C4-2B (cell line): ENCODE measurements at regions not wholly inside any gene's neighbourhood (a gene's known extent, or its start where the extent isn't known, plus 50 kb on each side); places are given as distances from the start of the nearest gene placed in this dataset.

Experiments
- H3K27ac ChIP-seq: fragments of 450-650 bp; 2 replicates; pipeline ENCODE4 v1.5.1; 2017
- ZFX ChIP-seq: fragments of 450-650 bp; IDR thresholded peaks from 2 replicates; pipeline ENCODE4 v1.6.1; 2017
- TF ChIP-seq, protein P1 (sequence below): fragments of 450-650 bp; conservative IDR thresholded peaks from 2 replicates; pipeline ENCODE4 v1.5.1; 2017; ENCODE audit warnings: mild to moderate bottlenecking

DNA sequence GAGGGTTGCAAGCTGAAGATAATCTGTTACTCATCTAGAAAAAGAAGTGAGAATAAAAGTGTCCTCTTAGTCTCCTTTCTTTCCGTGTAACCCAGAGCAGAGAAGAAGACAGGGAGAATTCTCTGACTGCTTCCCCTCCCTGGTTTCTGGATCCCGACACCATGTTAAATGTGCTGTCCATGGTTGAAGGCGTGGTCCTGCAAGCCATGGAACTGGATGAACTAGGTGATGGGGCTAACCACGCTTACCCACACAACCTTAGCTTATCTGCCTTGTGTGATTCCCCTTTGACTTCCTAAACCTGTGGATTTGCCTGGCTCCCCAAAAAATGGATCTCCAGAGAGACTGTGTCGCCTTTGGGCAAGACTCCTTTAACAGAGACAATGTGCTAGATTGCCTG is 907.6 kb downstream of the FSTL5 start:
- no peak overlapping the region for H3K27ac ChIP-seq

DNA sequence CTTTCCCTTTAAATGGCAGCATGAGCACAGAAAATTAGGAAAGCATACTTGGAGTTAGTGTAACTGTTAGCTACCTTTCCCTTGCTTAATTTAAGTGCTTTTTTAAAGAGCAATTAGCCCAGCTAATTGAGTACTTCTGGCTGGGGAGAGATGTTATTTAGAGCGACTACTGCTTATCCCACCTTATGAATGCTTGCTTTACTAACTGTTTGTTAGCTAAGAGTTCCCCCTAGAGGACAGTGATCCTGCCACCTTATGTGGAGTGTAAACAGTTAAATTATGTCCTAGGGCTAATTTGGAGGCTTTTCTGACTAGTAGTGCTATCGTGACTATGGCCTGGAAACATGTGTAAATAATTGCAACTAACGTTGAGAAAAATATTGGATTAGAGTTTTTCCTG is 909.4 kb downstream of the FSTL5 start:
- no peak overlapping the region for H3K27ac ChIP-seq
- TF ChIP-seq ZFX = no peak
- TF ChIP-seq, protein P1, sequence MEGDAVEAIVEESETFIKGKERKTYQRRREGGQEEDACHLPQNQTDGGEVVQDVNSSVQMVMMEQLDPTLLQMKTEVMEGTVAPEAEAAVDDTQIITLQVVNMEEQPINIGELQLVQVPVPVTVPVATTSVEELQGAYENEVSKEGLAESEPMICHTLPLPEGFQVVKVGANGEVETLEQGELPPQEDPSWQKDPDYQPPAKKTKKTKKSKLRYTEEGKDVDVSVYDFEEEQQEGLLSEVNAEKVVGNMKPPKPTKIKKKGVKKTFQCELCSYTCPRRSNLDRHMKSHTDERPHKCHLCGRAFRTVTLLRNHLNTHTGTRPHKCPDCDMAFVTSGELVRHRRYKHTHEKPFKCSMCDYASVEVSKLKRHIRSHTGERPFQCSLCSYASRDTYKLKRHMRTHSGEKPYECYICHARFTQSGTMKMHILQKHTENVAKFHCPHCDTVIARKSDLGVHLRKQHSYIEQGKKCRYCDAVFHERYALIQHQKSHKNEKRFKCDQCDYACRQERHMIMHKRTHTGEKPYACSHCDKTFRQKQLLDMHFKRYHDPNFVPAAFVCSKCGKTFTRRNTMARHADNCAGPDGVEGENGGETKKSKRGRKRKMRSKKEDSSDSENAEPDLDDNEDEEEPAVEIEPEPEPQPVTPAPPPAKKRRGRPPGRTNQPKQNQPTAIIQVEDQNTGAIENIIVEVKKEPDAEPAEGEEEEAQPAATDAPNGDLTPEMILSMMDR = peak; percentile 30

More for the DNA sequence above, 907.6 kb downstream of the FSTL5 start:
- TF ChIP-seq, protein P1 = no peak
- TF ChIP-seq ZFX = no peak

DNA sequence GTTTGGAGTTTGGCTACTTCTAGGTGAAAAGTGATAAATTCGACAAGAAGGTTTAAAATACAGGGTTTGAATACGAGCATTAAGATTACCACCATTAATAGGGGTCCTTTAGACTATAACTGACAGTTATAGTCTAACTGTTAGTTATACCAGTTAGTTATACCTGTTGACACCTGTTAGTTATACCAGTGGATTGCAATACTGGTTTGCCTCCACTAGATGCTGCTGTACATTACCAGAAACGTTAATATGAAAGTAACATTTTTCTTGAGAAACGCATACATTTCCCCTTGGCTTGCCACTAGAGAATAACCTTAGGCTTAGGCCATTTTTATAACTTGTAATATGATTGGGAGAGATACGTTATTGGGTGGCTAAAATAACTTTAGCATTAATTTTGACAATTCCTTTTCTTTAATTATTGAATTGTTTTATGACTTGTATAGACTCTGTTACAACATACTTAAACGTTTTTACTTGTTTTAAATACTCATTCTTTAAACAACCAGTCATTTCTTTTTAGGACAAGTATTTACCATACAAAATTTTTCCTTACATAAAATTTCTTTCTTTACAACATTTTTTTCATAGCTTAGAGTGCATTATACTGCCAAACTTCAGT is 911.2 kb downstream of the FSTL5 start:
- H3K27ac ChIP-seq = no peak overlapping the region
- TF ChIP-seq ZFX = no peak
- TF ChIP-seq, protein P1 = peak; percentile 79

DNA sequence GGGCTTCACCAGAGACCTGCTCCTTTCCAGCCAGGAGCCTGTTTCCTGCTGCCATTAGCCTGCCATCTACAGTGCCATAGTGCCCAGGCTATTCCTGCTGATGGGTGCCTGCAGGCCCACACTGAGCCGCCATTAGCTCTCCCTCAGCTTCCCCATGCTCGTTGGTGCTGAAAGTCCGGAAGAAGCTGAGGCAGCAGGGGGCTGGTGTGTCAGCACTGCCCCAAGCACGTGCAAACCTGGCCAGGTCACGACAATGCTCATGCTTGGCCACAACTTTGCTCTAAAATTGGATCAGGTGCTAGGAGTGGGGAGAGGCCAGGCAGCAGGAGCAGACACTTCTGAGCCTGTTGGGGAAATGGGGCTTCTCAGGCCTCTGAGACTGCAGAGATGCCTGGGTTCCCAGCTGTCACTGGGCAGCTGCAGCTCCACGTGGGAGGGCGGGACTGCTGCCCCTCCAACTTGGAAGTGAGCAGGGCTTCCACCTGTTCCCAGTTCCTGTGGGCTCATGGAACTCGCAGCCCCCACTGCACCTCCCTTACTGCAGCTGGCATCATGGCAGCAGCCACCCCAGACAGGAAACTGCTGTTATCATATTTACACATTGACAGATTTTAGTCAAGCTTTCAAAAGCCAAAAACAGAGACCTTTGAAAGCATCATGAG is 913.9 kb downstream of the FSTL5 start:
- TF ChIP-seq, protein P1 = no peak
- no peak for TF ChIP-seq ZFX
- H3K27ac ChIP-seq = peak overlapping the region; percentile 70

DNA sequence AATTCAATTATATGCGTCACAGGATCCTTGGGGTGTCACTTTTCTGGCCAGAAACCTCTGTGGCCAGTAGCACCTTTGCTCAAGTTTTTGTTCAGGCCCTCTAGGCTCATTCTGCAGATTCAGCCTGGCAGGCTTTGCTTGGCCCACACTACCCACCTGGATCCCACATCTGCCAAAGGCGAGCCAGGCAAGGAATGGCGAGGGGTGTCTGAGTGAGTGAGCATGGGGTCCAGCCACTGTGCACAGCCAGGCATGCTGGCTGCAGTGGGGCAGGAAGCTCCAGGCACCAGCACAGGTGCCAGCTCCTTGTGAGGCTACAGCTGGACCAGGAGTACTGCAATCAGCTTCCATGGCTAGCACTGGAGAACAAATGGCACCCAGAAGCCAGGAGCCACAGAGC is 914.9 kb downstream of the FSTL5 start:
- no peak for TF ChIP-seq ZFX
- TF ChIP-seq, protein P1 = no peak
- peak overlapping the region; percentile 70 for H3K27ac ChIP-seq

DNA sequence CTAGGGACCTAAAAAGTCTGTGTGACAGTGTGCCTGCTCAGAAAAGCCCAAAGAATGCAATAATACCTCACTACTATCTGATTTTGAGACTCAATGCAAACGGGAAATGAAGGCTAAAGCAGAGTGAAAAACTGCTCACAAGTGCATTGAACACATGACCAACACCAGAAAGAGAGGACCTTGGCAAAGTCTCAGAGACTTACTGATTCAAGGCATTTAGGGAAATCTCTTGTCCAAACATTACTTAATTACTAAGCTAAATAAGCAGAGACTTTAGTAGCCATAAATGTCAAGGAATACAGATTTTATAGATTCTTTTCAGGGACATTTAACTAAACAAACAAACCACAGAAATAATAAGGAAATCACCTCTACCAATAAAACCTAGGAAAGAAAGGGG is 916.0 kb downstream of the FSTL5 start:
- no peak overlapping the region for H3K27ac ChIP-seq
- no peak for TF ChIP-seq ZFX
- TF ChIP-seq, protein P1 = no peak

DNA sequence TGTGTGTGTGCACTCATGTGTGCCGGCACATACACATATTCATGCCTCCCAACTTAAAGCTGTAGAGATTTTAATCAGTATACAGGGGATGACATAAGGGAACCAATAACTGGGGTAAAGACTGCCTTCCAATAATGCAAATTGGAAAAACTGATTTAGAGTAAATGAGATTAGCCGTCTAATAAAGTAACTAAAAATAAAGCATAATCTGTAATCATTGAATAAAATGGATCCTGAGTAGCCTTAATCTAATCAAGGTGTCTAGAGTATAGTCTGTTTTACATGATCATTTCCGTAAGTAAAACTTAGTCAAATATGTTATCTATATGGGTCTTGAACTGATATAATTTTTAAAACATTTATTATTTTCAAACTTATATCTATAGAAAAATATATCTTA is 925.8 kb downstream of the FSTL5 start:
- TF ChIP-seq, protein P1 = no peak
- no peak for TF ChIP-seq ZFX
- no peak overlapping the region for H3K27ac ChIP-seq
